ENCODE measurements at regions not wholly inside any gene's neighbourhood (a gene's known extent, or its start where the extent isn't known, plus 50 kb on each side); places are given as distances from the start of the nearest gene placed in this dataset.
A peak's percentile ranks its signal among the peaks of the same experiment; 100 is the strongest.
"Not testable (repeated sequence)": the region's sequence is repeated elsewhere in the genome, so short reads cannot be mapped to it uniquely, and the experiment has no call there.

DNA sequence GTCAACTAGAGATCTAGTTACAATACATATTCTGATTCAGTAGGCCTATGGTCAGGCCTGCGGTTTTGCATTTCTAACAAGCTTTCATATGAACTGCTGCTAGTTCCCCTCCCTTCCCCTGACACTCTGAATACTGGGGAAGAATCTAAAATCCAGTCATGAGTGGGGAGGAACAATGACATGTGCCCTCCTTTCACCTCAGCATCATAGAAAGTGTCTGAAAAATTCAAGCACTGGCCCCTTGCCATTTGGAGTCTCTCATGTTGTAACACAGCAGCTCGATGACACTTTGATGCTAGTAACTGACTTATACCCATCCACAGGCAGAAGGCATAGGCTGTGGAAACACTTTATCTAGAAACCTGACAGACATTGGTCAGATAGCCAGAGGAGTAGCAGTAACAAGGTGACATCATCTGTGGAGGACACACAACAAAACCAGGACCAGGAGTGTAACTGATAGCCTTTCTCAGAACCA, 161.9 kb upstream of the RASSF8 start:
- TF ChIP-seq, protein P1, sequence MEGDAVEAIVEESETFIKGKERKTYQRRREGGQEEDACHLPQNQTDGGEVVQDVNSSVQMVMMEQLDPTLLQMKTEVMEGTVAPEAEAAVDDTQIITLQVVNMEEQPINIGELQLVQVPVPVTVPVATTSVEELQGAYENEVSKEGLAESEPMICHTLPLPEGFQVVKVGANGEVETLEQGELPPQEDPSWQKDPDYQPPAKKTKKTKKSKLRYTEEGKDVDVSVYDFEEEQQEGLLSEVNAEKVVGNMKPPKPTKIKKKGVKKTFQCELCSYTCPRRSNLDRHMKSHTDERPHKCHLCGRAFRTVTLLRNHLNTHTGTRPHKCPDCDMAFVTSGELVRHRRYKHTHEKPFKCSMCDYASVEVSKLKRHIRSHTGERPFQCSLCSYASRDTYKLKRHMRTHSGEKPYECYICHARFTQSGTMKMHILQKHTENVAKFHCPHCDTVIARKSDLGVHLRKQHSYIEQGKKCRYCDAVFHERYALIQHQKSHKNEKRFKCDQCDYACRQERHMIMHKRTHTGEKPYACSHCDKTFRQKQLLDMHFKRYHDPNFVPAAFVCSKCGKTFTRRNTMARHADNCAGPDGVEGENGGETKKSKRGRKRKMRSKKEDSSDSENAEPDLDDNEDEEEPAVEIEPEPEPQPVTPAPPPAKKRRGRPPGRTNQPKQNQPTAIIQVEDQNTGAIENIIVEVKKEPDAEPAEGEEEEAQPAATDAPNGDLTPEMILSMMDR (IDR thresholded peaks at IDR 0.05; ENCODE audit: low read depth, low read length): no peak
- H3K4me3 ChIP-seq (ENCODE audit: low read depth, low read length): no peak overlapping the region
- in situ Hi-C loops (cut with HindIII; ENCODE audit: low sequenced_read_pairs): no loop called here
- peak; percentile 35 for DNase-seq (ENCODE audit: low read depth, low spot score)

DNA sequence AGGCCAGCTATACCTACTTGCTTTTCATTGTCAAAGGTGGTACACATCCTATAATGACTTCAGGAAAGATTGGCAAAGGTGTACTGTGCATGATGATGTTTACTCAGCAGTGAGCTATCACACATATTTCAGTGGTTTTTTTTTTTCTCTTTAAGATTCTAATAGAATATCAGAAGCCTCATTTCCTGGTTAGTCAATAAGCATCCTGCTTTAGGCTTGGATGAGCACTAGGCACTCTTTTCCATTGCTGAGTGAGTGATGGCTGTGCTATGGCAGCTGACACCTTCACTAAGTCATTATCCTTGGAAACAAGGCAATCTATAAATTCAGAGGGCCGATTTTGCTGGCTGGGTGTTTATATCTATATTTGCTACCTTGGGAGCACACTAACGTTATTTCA, 161.1 kb upstream of the RASSF8 start:
- no peak for DNase-seq (ENCODE audit: low read depth, low spot score)
- no peak overlapping the region for H3K4me3 ChIP-seq (ENCODE audit: low read depth, low read length)
- TF ChIP-seq, protein P1 (IDR thresholded peaks at IDR 0.05; ENCODE audit: low read depth, low read length): no peak
- in situ Hi-C loops (cut with HindIII; ENCODE audit: low sequenced_read_pairs): no loop called here

DNA sequence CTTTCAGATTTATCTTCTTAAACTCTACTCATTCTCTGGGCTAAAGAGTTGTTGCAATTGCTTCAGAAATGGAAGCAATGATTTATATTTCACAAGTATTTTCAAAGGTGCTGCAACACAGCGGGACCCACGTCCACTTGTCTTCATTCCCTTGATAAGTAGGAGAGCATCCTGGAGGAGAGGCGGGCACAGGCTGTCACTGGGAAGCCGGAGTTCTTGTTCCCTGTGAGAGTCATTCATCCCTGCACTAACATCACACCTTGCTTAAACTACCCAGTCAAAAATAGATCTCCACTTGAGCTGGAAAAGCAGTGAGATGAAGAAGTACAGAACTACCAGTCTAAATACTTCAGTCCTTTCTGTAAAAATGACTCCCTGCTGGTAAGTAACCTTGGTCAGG, 160.5 kb upstream of the RASSF8 start:
- in situ Hi-C loops (cut with HindIII; ENCODE audit: low sequenced_read_pairs): no loop called here
- H3K4me3 ChIP-seq (ENCODE audit: low read depth, low read length): no peak overlapping the region
- no peak for DNase-seq (ENCODE audit: low read depth, low spot score)
- TF ChIP-seq, protein P1 (IDR thresholded peaks at IDR 0.05; ENCODE audit: low read depth, low read length): no peak

DNA sequence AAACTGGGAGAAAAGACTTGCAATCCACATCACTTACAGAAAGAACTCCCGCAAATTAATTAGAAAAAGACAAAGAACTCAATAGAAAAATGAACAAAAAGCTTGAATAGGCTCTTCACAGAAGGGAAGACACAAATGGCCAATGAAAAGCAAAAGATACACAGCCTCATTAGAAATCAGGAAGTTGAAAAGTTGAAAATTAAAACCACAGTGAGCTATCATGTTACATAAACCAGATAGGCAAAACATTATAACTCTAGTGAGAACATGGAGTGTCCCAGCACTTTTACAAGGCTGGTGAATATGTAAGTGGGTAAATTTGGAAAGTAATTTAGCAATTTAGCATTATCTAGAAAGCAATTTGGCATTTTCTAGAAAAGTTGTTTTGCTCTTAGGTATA, 158.4 kb upstream of the RASSF8 start:
- H3K4me3 ChIP-seq (ENCODE audit: low read depth, low read length): no peak overlapping the region
- TF ChIP-seq, protein P1 (IDR thresholded peaks at IDR 0.05; ENCODE audit: low read depth, low read length): no peak
- DNase-seq (ENCODE audit: low read depth, low spot score): peak; percentile 43
- in situ Hi-C loops (cut with HindIII; ENCODE audit: low sequenced_read_pairs): no loop called here

DNA sequence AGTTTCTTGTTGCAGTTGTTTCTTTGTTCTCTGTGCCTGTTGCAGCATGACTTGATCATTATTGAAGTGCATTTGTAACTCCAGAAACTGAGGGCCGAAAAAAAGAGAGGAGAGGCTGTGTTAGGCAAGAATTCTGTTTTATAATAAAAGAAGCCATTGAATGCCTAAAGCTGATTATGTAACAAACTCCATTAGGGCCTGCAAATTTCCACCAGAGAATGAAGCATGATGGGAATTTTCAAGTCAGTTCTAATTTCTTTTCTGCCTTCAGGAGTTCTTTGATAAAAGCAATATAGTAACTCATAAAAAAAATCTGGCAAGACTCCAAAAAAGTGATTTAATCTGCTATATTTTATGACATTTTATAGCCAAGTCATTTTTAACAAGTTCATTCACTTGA, 156.7 kb upstream of the RASSF8 start:
- TF ChIP-seq, protein P1 (IDR thresholded peaks at IDR 0.05; ENCODE audit: low read depth, low read length): no peak
- DNase-seq (ENCODE audit: low read depth, low spot score): no peak

DNA sequence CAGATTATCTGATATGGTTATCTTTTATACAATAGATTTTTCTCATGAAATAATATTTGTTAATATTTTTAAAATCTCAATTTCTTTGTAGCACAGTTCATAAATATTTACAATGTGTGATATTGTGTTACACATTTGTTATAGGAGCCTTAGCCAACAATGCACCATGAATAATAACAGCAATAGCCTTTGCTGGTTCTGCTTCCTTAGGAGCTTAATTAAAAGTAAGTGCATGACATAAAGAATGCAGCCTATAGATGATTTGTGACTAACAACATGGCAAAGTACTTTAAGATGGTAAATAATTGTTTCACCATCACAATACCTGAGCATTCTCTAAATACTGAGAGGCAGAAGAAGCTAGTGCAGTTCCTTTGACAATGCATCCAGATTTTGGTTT, 156.3 kb upstream of the RASSF8 start:
- TF ChIP-seq, protein P1 (IDR thresholded peaks at IDR 0.05; ENCODE audit: low read depth, low read length): no peak
- DNase-seq (ENCODE audit: low read depth, low spot score): no peak
- H3K4me3 ChIP-seq (ENCODE audit: low read depth, low read length): no peak overlapping the region
- in situ Hi-C loops (cut with HindIII; ENCODE audit: low sequenced_read_pairs): no loop called here

More for the DNA sequence above, 156.7 kb upstream of the RASSF8 start:
- no peak overlapping the region for H3K4me3 ChIP-seq (ENCODE audit: low read depth, low read length)
- in situ Hi-C loops (cut with HindIII; ENCODE audit: low sequenced_read_pairs): no loop called here

DNA sequence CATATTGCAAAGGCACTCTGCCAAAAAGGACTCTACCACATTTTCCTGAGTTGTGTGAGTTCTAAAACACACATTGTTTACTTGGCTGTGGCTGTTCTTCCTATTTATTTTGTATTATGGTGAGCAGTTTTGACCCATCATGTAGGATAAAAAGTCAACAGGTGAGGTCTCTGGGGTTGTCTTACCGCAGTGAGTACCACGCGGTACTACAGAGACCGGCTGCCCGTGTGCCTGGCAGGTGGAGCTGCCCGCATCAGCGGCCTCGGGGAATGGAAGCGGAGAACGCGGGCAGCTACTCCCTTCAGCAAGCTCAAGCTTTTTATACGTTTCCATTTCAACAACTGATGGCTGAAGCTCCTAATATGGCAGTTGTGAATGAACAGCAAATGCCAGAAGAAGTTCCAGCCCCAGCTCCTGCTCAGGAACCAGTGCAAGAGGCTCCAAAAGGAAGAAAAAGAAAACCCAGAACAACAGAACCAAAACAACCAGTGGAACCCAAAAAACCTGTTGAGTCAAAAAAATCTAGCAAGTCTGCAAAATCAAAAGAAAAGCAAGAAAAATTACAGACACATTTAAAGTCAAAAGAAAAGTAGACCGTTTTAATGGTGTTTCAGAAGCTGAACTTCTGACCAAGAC, 155.3 kb upstream of the RASSF8 start:
- DNase-seq (ENCODE audit: low read depth, low spot score); H3K4me3 ChIP-seq (ENCODE audit: low read depth, low read length); in situ Hi-C loops (cut with HindIII; ENCODE audit: low sequenced_read_pairs): not testable (repeated sequence)

DNA sequence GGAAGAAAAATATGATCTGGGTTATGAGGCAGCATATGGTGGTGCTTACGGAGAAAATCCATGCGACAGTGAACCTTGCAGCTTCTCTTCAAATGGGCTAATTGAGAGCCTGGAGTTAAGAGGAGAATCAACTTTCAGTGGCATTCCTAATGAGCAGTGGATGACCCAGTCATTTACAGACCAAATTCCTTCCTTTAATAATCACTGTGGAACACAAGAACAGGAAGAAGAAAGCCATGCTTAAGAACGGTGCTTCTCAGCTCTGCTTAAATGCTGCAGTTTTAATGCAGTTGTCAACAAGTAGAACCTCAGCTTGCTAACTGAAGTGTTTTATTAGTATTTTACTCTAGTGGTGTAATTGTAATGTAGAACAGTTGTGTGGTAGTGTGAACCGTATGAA, 154.2 kb upstream of the RASSF8 start:
- DNase-seq (ENCODE audit: low read depth, low spot score); H3K4me3 ChIP-seq (ENCODE audit: low read depth, low read length); in situ Hi-C loops (cut with HindIII; ENCODE audit: low sequenced_read_pairs): not testable (repeated sequence)
